ENCODE measurements at regions not wholly inside any gene's neighbourhood (a gene's known extent, or its start where the extent isn't known, plus 50 kb on each side); places are given as distances from the start of the nearest gene placed in this dataset.

DNA sequence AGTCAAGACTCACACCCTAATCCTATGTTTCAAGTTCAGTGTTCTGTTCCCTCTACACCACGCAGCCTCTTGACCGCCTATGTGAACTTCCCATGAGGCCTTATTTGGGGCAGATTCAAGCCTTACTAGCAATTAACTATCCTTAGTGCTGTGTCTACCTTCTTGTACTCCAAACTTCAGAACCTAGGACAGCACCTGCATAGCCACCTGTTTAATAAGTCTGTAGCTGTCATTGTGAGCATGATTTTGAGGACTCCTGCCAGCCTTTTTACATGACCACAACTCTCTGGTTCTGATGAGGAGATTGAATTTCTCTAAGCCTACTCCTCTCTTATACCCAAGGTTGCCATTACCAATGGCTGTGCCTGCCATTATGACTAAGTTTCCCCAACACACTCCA, 50.8 kb upstream of the PCSK1 start:
- H3K4me2 ChIP-seq (ENCODE audit: low read length) = no peak overlapping the region
- no peak overlapping the region for H3K9ac ChIP-seq (ENCODE audit: low read length)
- no peak overlapping the region for H3K27ac ChIP-seq (ENCODE audit: low read length)
- no peaks in the 10 kb centered on the region for H3K27me3 ChIP-seq (ENCODE audit: insufficient read depth, low read depth, low read length)
- no peaks in the 10 kb centered on the region for H4K20me1 ChIP-seq (ENCODE audit: insufficient read depth)
- no peaks in the 10 kb centered on the region for H3F3A ChIP-seq (ENCODE audit: insufficient read depth, low read length, poor library complexity, severe bottlenecking)
- no peaks in the 10 kb centered on the region for H3K9me3 ChIP-seq (ENCODE audit: low read length)
- no peaks in the 10 kb centered on the region for H3K9me2 ChIP-seq (ENCODE audit: insufficient read depth, low read length)
- no peak for TF ChIP-seq RAD21 (conservative IDR thresholded peaks at IDR 0.05)
- TF ChIP-seq TAF1 (IDR thresholded peaks at IDR 0.05; ENCODE audit: low read depth) = no peak
- no peak for TF ChIP-seq EP300 (conservative IDR thresholded peaks at IDR 0.05; ENCODE audit: poor library complexity, severe bottlenecking)
- no peak for TF ChIP-seq EZH2 (IDR thresholded peaks at IDR 0.05; ENCODE audit: borderline replicate concordance, insufficient read depth, low read length, poor library complexity, severe bottlenecking)
- TF ChIP-seq POLR2AphosphoS5 (IDR thresholded peaks at IDR 0.05) = no peak
- TF ChIP-seq MXI1 (conservative IDR thresholded peaks at IDR 0.05; ENCODE audit: poor library complexity, severe bottlenecking) = no peak
- TF ChIP-seq, protein P1, sequence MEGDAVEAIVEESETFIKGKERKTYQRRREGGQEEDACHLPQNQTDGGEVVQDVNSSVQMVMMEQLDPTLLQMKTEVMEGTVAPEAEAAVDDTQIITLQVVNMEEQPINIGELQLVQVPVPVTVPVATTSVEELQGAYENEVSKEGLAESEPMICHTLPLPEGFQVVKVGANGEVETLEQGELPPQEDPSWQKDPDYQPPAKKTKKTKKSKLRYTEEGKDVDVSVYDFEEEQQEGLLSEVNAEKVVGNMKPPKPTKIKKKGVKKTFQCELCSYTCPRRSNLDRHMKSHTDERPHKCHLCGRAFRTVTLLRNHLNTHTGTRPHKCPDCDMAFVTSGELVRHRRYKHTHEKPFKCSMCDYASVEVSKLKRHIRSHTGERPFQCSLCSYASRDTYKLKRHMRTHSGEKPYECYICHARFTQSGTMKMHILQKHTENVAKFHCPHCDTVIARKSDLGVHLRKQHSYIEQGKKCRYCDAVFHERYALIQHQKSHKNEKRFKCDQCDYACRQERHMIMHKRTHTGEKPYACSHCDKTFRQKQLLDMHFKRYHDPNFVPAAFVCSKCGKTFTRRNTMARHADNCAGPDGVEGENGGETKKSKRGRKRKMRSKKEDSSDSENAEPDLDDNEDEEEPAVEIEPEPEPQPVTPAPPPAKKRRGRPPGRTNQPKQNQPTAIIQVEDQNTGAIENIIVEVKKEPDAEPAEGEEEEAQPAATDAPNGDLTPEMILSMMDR (IDR thresholded peaks at IDR 0.05; ENCODE audit: poor library complexity, severe bottlenecking) = no peak
- TF ChIP-seq, protein P2, sequence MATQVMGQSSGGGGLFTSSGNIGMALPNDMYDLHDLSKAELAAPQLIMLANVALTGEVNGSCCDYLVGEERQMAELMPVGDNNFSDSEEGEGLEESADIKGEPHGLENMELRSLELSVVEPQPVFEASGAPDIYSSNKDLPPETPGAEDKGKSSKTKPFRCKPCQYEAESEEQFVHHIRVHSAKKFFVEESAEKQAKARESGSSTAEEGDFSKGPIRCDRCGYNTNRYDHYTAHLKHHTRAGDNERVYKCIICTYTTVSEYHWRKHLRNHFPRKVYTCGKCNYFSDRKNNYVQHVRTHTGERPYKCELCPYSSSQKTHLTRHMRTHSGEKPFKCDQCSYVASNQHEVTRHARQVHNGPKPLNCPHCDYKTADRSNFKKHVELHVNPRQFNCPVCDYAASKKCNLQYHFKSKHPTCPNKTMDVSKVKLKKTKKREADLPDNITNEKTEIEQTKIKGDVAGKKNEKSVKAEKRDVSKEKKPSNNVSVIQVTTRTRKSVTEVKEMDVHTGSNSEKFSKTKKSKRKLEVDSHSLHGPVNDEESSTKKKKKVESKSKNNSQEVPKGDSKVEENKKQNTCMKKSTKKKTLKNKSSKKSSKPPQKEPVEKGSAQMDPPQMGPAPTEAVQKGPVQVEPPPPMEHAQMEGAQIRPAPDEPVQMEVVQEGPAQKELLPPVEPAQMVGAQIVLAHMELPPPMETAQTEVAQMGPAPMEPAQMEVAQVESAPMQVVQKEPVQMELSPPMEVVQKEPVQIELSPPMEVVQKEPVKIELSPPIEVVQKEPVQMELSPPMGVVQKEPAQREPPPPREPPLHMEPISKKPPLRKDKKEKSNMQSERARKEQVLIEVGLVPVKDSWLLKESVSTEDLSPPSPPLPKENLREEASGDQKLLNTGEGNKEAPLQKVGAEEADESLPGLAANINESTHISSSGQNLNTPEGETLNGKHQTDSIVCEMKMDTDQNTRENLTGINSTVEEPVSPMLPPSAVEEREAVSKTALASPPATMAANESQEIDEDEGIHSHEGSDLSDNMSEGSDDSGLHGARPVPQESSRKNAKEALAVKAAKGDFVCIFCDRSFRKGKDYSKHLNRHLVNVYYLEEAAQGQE (IDR thresholded peaks at IDR 0.05; ENCODE audit: borderline replicate concordance) = no peak
- TF ChIP-seq SMC3 (conservative IDR thresholded peaks at IDR 0.05; ENCODE audit: poor library complexity) = no peak
- no peaks in the 10 kb centered on the region for H3K79me2 ChIP-seq (replicated peaks; ENCODE audit: insufficient read depth, low read length)
- H3K4me3 ChIP-seq (ENCODE audit: low read length) = no peak overlapping the region
- no peaks in the 10 kb centered on the region for H3K36me3 ChIP-seq (ENCODE audit: insufficient read depth, low read length)
- H2AFZ ChIP-seq (ENCODE audit: low read depth, low read length) = no peak overlapping the region

DNA sequence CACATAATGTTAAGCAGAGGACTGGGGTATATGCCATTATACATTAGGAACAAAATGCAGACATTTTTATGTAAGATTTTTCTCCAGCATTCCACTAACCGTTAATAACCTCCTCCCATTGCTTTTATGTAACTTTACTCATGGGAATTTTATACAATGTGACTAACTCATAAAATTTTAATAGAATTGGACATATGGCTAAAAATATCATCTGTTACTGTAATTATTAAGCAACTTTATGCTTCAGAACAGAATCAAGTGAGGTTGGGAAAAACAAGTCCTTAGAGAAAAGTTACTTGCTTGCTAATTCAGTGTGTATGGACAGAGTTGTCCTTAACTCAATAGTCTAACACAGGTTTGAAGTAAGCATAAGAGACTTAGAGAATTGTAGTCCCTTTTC, 54.8 kb upstream of the PCSK1 start:
- H3K4me2 ChIP-seq (ENCODE audit: low read length) = no peak overlapping the region
- H3K27ac ChIP-seq (ENCODE audit: low read length) = no peak overlapping the region
- TF ChIP-seq, protein P1 (IDR thresholded peaks at IDR 0.05; ENCODE audit: poor library complexity, severe bottlenecking) = no peak
- TF ChIP-seq TAF1 (IDR thresholded peaks at IDR 0.05; ENCODE audit: low read depth) = no peak
- no peak for TF ChIP-seq SMC3 (conservative IDR thresholded peaks at IDR 0.05; ENCODE audit: poor library complexity)
- TF ChIP-seq, protein P2 (IDR thresholded peaks at IDR 0.05; ENCODE audit: borderline replicate concordance) = no peak
- TF ChIP-seq POLR2AphosphoS5 (IDR thresholded peaks at IDR 0.05) = no peak
- TF ChIP-seq EZH2 (IDR thresholded peaks at IDR 0.05; ENCODE audit: borderline replicate concordance, insufficient read depth, low read length, poor library complexity, severe bottlenecking) = no peak
- no peak for TF ChIP-seq EP300 (conservative IDR thresholded peaks at IDR 0.05; ENCODE audit: poor library complexity, severe bottlenecking)
- no peak for TF ChIP-seq MXI1 (conservative IDR thresholded peaks at IDR 0.05; ENCODE audit: poor library complexity, severe bottlenecking)
- no peak for TF ChIP-seq RAD21 (conservative IDR thresholded peaks at IDR 0.05)
- no peak overlapping the region for H3K4me3 ChIP-seq (ENCODE audit: low read length)
- no peaks in the 10 kb centered on the region for H3F3A ChIP-seq (ENCODE audit: insufficient read depth, low read length, poor library complexity, severe bottlenecking)
- H2AFZ ChIP-seq (ENCODE audit: low read depth, low read length) = no peak overlapping the region
- no peak overlapping the region for H3K9ac ChIP-seq (ENCODE audit: low read length)
- H3K9me3 ChIP-seq (ENCODE audit: low read length) = no peaks in the 10 kb centered on the region
- H4K20me1 ChIP-seq (ENCODE audit: insufficient read depth) = no peaks in the 10 kb centered on the region
- H3K36me3 ChIP-seq (ENCODE audit: insufficient read depth, low read length) = no peaks in the 10 kb centered on the region
- no peaks in the 10 kb centered on the region for H3K79me2 ChIP-seq (replicated peaks; ENCODE audit: insufficient read depth, low read length)
- no peaks in the 10 kb centered on the region for H3K9me2 ChIP-seq (ENCODE audit: insufficient read depth, low read length)
- H3K27me3 ChIP-seq (ENCODE audit: insufficient read depth, low read depth, low read length) = no peaks in the 10 kb centered on the region
